Keratinocyte (primary cell): ENCODE measurements at regions not wholly inside any gene's neighbourhood (a gene's known extent, or its start where the extent isn't known, plus 50 kb on each side); places are given as distances from the start of the nearest gene placed in this dataset.
A peak's percentile ranks its signal among the peaks of the same experiment; 100 is the strongest.
"Not testable (repeated sequence)": the region's sequence is repeated elsewhere in the genome, so short reads cannot be mapped to it uniquely, and the experiment has no call there.

Source experiments
- DNase-seq: peaks from one replicate; pipeline ENCODE4 v3.0.0-alpha.2; 2011; ENCODE audit warnings: low read depth, missing footprints, low spot score
- FAIRE-seq: peaks from 2 replicates; lab custom pipeline; 2011; peaks lifted over from hg19 to GRCh38; lab: Jason Lieb, UNC
- H2AFZ ChIP-seq: 2 replicates; pipeline ENCODE4 v1.6.0; 2012; ENCODE audit warnings: low read length, control low read depth, inconsistent platforms; ENCODE audit not compliant: control insufficient read depth
- H3K27ac ChIP-seq: 2 replicates; pipeline ENCODE4 v1.5.1; 2011; ENCODE audit warnings: low read length; ENCODE audit not compliant: control insufficient read depth, insufficient read depth
- H3K27me3 ChIP-seq: 3 replicates; pipeline ENCODE4 v1.6.0; 2011; ENCODE audit warnings: low read length; ENCODE audit not compliant: control insufficient read depth, insufficient read depth; ENCODE audit errors: extremely low read depth
- H3K36me3 ChIP-seq, 2 experiments: 2 replicates in 1 of 2; 3 replicates in 1 of 2; pipeline ENCODE4 v1.5.1; 2011; ENCODE audit warnings: low read length in 2 of 2, mild to moderate bottlenecking in 1 of 2; ENCODE audit not compliant: control insufficient read depth in 2 of 2, insufficient read depth in 2 of 2; ENCODE audit errors: extremely low read depth in 1 of 2
- H3K4me1 ChIP-seq: 3 replicates; pipeline ENCODE4 v1.5.1; 2011; ENCODE audit warnings: low read length; ENCODE audit not compliant: control insufficient read depth, insufficient read depth; ENCODE audit errors: extremely low read depth
- H3K4me2 ChIP-seq: 3 replicates; pipeline ENCODE4 v1.6.0; 2011; ENCODE audit warnings: low read depth, low read length; ENCODE audit not compliant: control insufficient read depth, insufficient read depth; ENCODE audit errors: extremely low read depth
- H3K4me3 ChIP-seq, 3 experiments: fragments of 200-600 bp in 1 of 3; sonication (generic) in 1 of 3; 2 replicates in 2 of 3; 3 replicates in 1 of 3; pipeline ENCODE4 v1.5.1; 2011 to 2016; ENCODE audit warnings: low read length in 3 of 3, mild to moderate bottlenecking in 3 of 3, control low read depth in 2 of 3, inconsistent platforms in 1 of 3, low read depth in 1 of 3, mixed read lengths in 1 of 3, mixed run types in 1 of 3, moderate library complexity in 1 of 3; ENCODE audit not compliant: control insufficient read depth in 2 of 3, insufficient read depth in 2 of 3; ENCODE audit errors: extremely low read depth in 1 of 3
- H3K79me2 ChIP-seq: 2 replicates; pipeline ENCODE4 v1.6.0; 2012; ENCODE audit warnings: low read length; ENCODE audit not compliant: control insufficient read depth, insufficient read depth
- H3K9ac ChIP-seq: 3 replicates; pipeline ENCODE4 v1.6.0; 2011; ENCODE audit warnings: low read length; ENCODE audit not compliant: control insufficient read depth, insufficient read depth; ENCODE audit errors: extremely low read depth
- H3K9me1 ChIP-seq: 3 replicates; pipeline ENCODE4 v1.6.0; 2011; ENCODE audit warnings: low read length; ENCODE audit not compliant: control insufficient read depth, insufficient read depth; ENCODE audit errors: extremely low read depth
- H3K9me3 ChIP-seq: 2 replicates; pipeline ENCODE4 v1.5.1; 2012; ENCODE audit warnings: low read depth, low read length; ENCODE audit not compliant: control insufficient read depth
- H4K20me1 ChIP-seq: 3 replicates; pipeline ENCODE4 v1.6.0; 2011; ENCODE audit warnings: low read length; ENCODE audit not compliant: control insufficient read depth, insufficient read depth; ENCODE audit errors: extremely low read depth
- CTCF ChIP-seq, 3 experiments: IDR thresholded peaks in 1 of 3; conservative IDR thresholded peaks in 1 of 3; optimal IDR thresholded peaks in 1 of 3; 2 replicates in 2 of 3; 3 replicates in 1 of 3; pipeline versions ENCODE3 to v1.5.1; 2011; ENCODE audit warnings: low read length in 3 of 3, mild to moderate bottlenecking in 3 of 3, moderate library complexity in 2 of 3, control low read depth in 1 of 3, inconsistent platforms in 1 of 3; ENCODE audit not compliant: insufficient read depth in 2 of 3; ENCODE audit errors: extremely low read depth in 1 of 3
- EZH2 ChIP-seq: IDR thresholded peaks from one replicate; pipeline ENCODE4 v1.6.1; 2012; ENCODE audit warnings: inconsistent platforms, mild to moderate bottlenecking, low read length, moderate library complexity
- dilution Hi-C: fragments of 300-500 bp; cut with MboI; formaldehyde crosslinking; loops from one replicate; pipeline ENCODE4 v1.7.0; 2020; ENCODE audit warnings: low sequenced_read_pairs; ENCODE audit not compliant: extremely low pct_ligation_motif_present

GRCh38 chr1:173393659-173394000 lies 83.5 kb upstream of the PRDX6 start:
- H3K27me3 ChIP-seq: no peaks in the 10 kb centered on the region
- H3K9me1 ChIP-seq: no peaks in the 10 kb centered on the region
- dilution Hi-C loops: no loop called here
- no peak overlapping the region for H2AFZ ChIP-seq
- no peaks in the 10 kb centered on the region for H3K79me2 ChIP-seq
- no peak overlapping the region for H3K9ac ChIP-seq
- H3K4me2 ChIP-seq: peak overlapping the region; percentile 36
- FAIRE-seq (no peak), DNase-seq (no peak)
- H3K4me3 ChIP-seq: no peak overlapping the region
- no peak for TF ChIP-seq CTCF (optimal IDR thresholded peaks at IDR 0.05 in 1 of 3, IDR thresholded peaks at IDR 0.05 in 1 of 3, conservative IDR thresholded peaks at IDR 0.05 in 1 of 3; ENCODE audit: extremely low read depth in 1 of 3, insufficient read depth in 2 of 3, low read length in 3 of 3)
- no peak for TF ChIP-seq EZH2
- no peaks in the 10 kb centered on the region for H3K36me3 ChIP-seq
- peaks cover 12% of the 10 kb centered on the region for H3K4me1 ChIP-seq
- H3K27ac ChIP-seq: no peak overlapping the region
- H3K9me3 ChIP-seq: no peaks in the 10 kb centered on the region
- no peaks in the 10 kb centered on the region for H4K20me1 ChIP-seq

GRCh38 chr1:173394813-173395212 lies 82.3 kb upstream of the PRDX6 start:
- H3K9me1 ChIP-seq, H3K4me3 ChIP-seq, H3K9ac ChIP-seq, dilution Hi-C loops, H3K79me2 ChIP-seq, DNase-seq, H3K27ac ChIP-seq, H3K27me3 ChIP-seq, H3K36me3 ChIP-seq, H4K20me1 ChIP-seq, H2AFZ ChIP-seq, H3K9me3 ChIP-seq, H3K4me2 ChIP-seq, FAIRE-seq: not testable (repeated sequence)
- H3K4me1 ChIP-seq: peaks cover 12% of the 10 kb centered on the region

- FAIRE-seq: no peak
- Histone ChIP-seq H3K79me2 (no peaks in the 10 kb centered on the region), H3K36me3 (no peaks in the 10 kb centered on the region), H3K4me2 (no peak overlapping the region), H3K9me3 (no peaks in the 10 kb centered on the region), H3K27me3 (no peaks in the 10 kb centered on the region), H3K27ac (no peak overlapping the region), H4K20me1 (no peaks in the 10 kb centered on the region), H3K9ac (no peak overlapping the region), H3K4me1 (peaks cover 12% of the 10 kb centered on the region), H2AFZ (no peak overlapping the region), H3K9me1 (no peaks in the 10 kb centered on the region), H3K4me3 (no peak overlapping the region)
- TF ChIP-seq CTCF (optimal IDR thresholded peaks at IDR 0.05 in 1 of 3, IDR thresholded peaks at IDR 0.05 in 1 of 3, conservative IDR thresholded peaks at IDR 0.05 in 1 of 3; ENCODE audit: extremely low read depth in 1 of 3, insufficient read depth in 2 of 3, low read length in 3 of 3): no peak
- no peak for TF ChIP-seq EZH2
- dilution Hi-C loops: no loop called here
- no peak for DNase-seq
Observed at GRCh38 chr1:173395762-173396161, 81.4 kb upstream of the PRDX6 start.
